ENCODE measurements at regions not wholly inside any gene's neighbourhood (a gene's known extent, or its start where the extent isn't known, plus 50 kb on each side); places are given as distances from the start of the nearest gene placed in this dataset.

- no peaks in the 10 kb centered on the region for H3K36me3 ChIP-seq (ENCODE audit: control insufficient read depth in 2 of 2, insufficient read depth in 2 of 2, low read length in 1 of 2)
- no peak overlapping the region for H3K4me3 ChIP-seq
- in situ Hi-C loops (cut with MboI) = no loop called here
- no peaks in the 10 kb centered on the region for H4K20me1 ChIP-seq (ENCODE audit: control insufficient read depth, insufficient read depth)
- ChIA-PET CTCF (interaction anchor here (0.8 to 1.0 kb wide), 3 partner anchors 9 to 29 kb away, joined by 3 to 4 read pairs (median 3); no protein-coding TSS in a partner anchor), POLR2A (no interaction called here), SMC1A (ENCODE audit: uncharacterized antibody, unreplicated experiment) (no interaction called here), RAD21 (ENCODE audit: unreplicated experiment) (no interaction called here)
- H3K4me2 ChIP-seq (ENCODE audit: control insufficient read depth, insufficient read depth) = no peak overlapping the region
- no peak overlapping the region for H3K9ac ChIP-seq (ENCODE audit: control insufficient read depth, insufficient read depth, low read length)
- intact Hi-C loops (cut with micrococcal nuclease; ENCODE audit: unreplicated experiment) = loop anchor here (5.0 kb wide), 1 partner anchor 50 kb away; no protein-coding TSS in a partner anchor
- ATAC-seq (no peak), FAIRE-seq (no peak), DNase-seq (ENCODE audit: low read depth, low spot score) (no peak)
- no peaks in the 10 kb centered on the region for H3K27me3 ChIP-seq (replicated peaks in 1 of 2; ENCODE audit: control insufficient read depth in 2 of 2, insufficient read depth in 2 of 2, low read length in 1 of 2)
- H3K27ac ChIP-seq (ENCODE audit: control insufficient read depth, insufficient read depth) = no peak overlapping the region
- H3K9me3 ChIP-seq (replicated peaks; ENCODE audit: control insufficient read depth, insufficient read depth, low read length) = no peaks in the 10 kb centered on the region
- no TSS peak for BruUV-seq (replicated peaks)
- H3K4me1 ChIP-seq (ENCODE audit: control insufficient read depth, insufficient read depth, low read length) = no peaks in the 10 kb centered on the region
- no peaks in the 10 kb centered on the region for H3K79me2 ChIP-seq (ENCODE audit: control insufficient read depth, insufficient read depth, low read length)
- TF ChIP-seq CBX3 (IDR thresholded peaks at IDR 0.05; ENCODE audit: borderline replicate concordance, low read depth) = no peak
- TF ChIP-seq E2F4 (IDR thresholded peaks at IDR 0.05; ENCODE audit: low read depth, low read length) = no peak
- no peak for TF ChIP-seq SIN3A (IDR thresholded peaks at IDR 0.05; ENCODE audit: low read depth, low read length)
- no peak for TF ChIP-seq PRDM15 (CRISPR knock-in tag; IDR thresholded peaks at IDR 0.05)
- TF ChIP-seq FOS (IDR thresholded peaks at IDR 0.05; ENCODE audit: borderline replicate concordance, extremely low read depth, insufficient read length) = no peak
- TF ChIP-seq MEF2B (IDR thresholded peaks at IDR 0.05; ENCODE audit: partially characterized antibody, poor library complexity, severe bottlenecking) = no peak
- TF ChIP-seq EP300 (IDR thresholded peaks at IDR 0.05; ENCODE audit: borderline replicate concordance in 1 of 2, control insufficient read depth in 1 of 2, low read depth in 2 of 2, low read length in 2 of 2) = no peak
- no peak for TF ChIP-seq MTA3 (IDR thresholded peaks at IDR 0.05; ENCODE audit: borderline replicate concordance, low read length)
- no peak for TF ChIP-seq MTA2 (IDR thresholded peaks at IDR 0.05; ENCODE audit: low read depth)
- H2AFZ ChIP-seq (ENCODE audit: control insufficient read depth, low read depth, low read length) = no peak overlapping the region
Measured at GRCh38 chr11:27847496-27847895, 147.2 kb upstream of the BDNF start.
